C4-2B (cell line): ENCODE measurements at regions not wholly inside any gene's neighbourhood (a gene's known extent, or its start where the extent isn't known, plus 50 kb on each side); places are given as distances from the start of the nearest gene placed in this dataset.

Experiments used
- H3K27ac ChIP-seq: fragments of 450-650 bp; 2 replicates; pipeline ENCODE4 v1.5.1; 2017
- CTCF ChIP-seq: fragments of 450-650 bp; conservative IDR thresholded peaks from 2 replicates; pipeline ENCODE4 v1.5.1; 2017; ENCODE audit warnings: mild to moderate bottlenecking
- ZFX ChIP-seq: fragments of 450-650 bp; IDR thresholded peaks from 2 replicates; pipeline ENCODE4 v1.6.1; 2017

- TF ChIP-seq ZFX: no peak
- no peak for TF ChIP-seq CTCF
- H3K27ac ChIP-seq: no peak overlapping the region
Observed at GRCh38 chr6:9554323-9554722, 860.6 kb downstream of the TFAP2A start.

GRCh38 chr6:9553002-9553401, 861.9 kb downstream of the TFAP2A start:
- TF ChIP-seq ZFX (no peak), CTCF (no peak)
- no peak overlapping the region for H3K27ac ChIP-seq

- no peak overlapping the region for H3K27ac ChIP-seq
- TF ChIP-seq ZFX (no peak), CTCF (no peak)
Observed at GRCh38 chr6:9543649-9544048, 871.2 kb downstream of the TFAP2A start.

GRCh38 chr6:9540534-9541126, 874.2 kb downstream of the TFAP2A start:
- TF ChIP-seq CTCF: peak; percentile 91
- no peak for TF ChIP-seq ZFX
- H3K27ac ChIP-seq: no peak overlapping the region

- no peak overlapping the region for H3K27ac ChIP-seq
- TF ChIP-seq ZFX (no peak), CTCF (no peak)
Observed at GRCh38 chr6:9540126-9540525, 874.7 kb downstream of the TFAP2A start.

- no peak overlapping the region for H3K27ac ChIP-seq
- no peak for TF ChIP-seq ZFX
- no peak for TF ChIP-seq CTCF
Observed at GRCh38 chr6:9539231-9539755, 875.6 kb downstream of the TFAP2A start.

GRCh38 chr6:9537381-9537780, 877.5 kb downstream of the TFAP2A start:
- no peak for TF ChIP-seq CTCF
- no peak for TF ChIP-seq ZFX
- H3K27ac ChIP-seq: no peak overlapping the region
